ENCODE measurements at regions not wholly inside any gene's neighbourhood (a gene's known extent, or its start where the extent isn't known, plus 50 kb on each side); places are given as distances from the start of the nearest gene placed in this dataset.
"Not testable (repeated sequence)": the region's sequence is repeated elsewhere in the genome, so short reads cannot be mapped to it uniquely, and the experiment has no call there.

- peaks cover 0 to 2% (median 0%) of the 10 kb centered on the region in 8 donors for H3K9me3 Mint-ChIP-seq
- Histone ChIP-seq H3K4me1 (ENCODE audit: insufficient read depth, low read length) (no peaks in the 10 kb centered on the region), H3K4me3 (ENCODE audit: low read length in 2 of 2) (no peak overlapping the region), H3K27ac (ENCODE audit: low read depth, low read length) (no peak overlapping the region), H3K9me3 (ENCODE audit: control insufficient read depth in 1 of 2, low read length in 2 of 2) (no peaks in the 10 kb centered on the region), H3K27me3 (ENCODE audit: insufficient read depth, low read length) (no peaks in the 10 kb centered on the region), H3K36me3 (ENCODE audit: insufficient read depth, low read length) (no peaks in the 10 kb centered on the region)
- H3K27me3 Mint-ChIP-seq, result peaks cover 0 to 4% of the 10 kb centered on the region in 2 donors
- H3K36me3 Mint-ChIP-seq, result no peaks in the 10 kb centered on the region
- ChIA-PET POLR2A (ENCODE audit: partially characterized antibody) (no interaction called here), CTCF (ENCODE audit: partially characterized antibody) (interaction anchor here (0.8 kb wide), 1 partner anchor 22 kb away, joined by 3 read pairs; no protein-coding TSS in a partner anchor)
- no peak overlapping the region for H3K27ac Mint-ChIP-seq
- H3K4me3 Mint-ChIP-seq, result no peak overlapping the region
- intact Hi-C loops (cut with micrococcal nuclease), result no loop called here
- DNase-seq, result no peak
- no peaks in the 10 kb centered on the region for H3K4me1 Mint-ChIP-seq
These were observed 118.3 kb upstream of the STARD13 start for GRCh38 chr13:33403807-33404362.

- Histone ChIP-seq H3K36me3 (ENCODE audit: insufficient read depth, low read length) (no peaks in the 10 kb centered on the region), H3K27ac (ENCODE audit: low read depth, low read length) (no peak overlapping the region), H3K4me1 (ENCODE audit: insufficient read depth, low read length) (no peaks in the 10 kb centered on the region), H3K4me3 (ENCODE audit: low read length in 2 of 2) (no peak overlapping the region), H3K9me3 (ENCODE audit: control insufficient read depth in 1 of 2, low read length in 2 of 2) (no peaks in the 10 kb centered on the region), H3K27me3 (ENCODE audit: insufficient read depth, low read length) (no peaks in the 10 kb centered on the region)
- H3K27ac Mint-ChIP-seq, result no peak overlapping the region
- no peak for DNase-seq
- H3K36me3 Mint-ChIP-seq, result no peaks in the 10 kb centered on the region
- CTCF ChIA-PET (ENCODE audit: partially characterized antibody), result no interaction called here
- intact Hi-C loops (cut with micrococcal nuclease), result no loop called here
- no peak overlapping the region for H3K4me3 Mint-ChIP-seq
- POLR2A ChIA-PET (ENCODE audit: partially characterized antibody), result no interaction called here
- no peaks in the 10 kb centered on the region for H3K4me1 Mint-ChIP-seq
- peaks cover 0 to 4% of the 10 kb centered on the region in 2 donors for H3K27me3 Mint-ChIP-seq
- H3K9me3 Mint-ChIP-seq, result no peaks in the 10 kb centered on the region
These were observed 119.8 kb upstream of the STARD13 start for GRCh38 chr13:33405371-33405770.

- intact Hi-C loops (cut with micrococcal nuclease), result no loop called here
- H3K27ac Mint-ChIP-seq, result no peak overlapping the region
- H3K4me1 ChIP-seq (ENCODE audit: insufficient read depth, low read length), result no peaks in the 10 kb centered on the region
- peaks cover 4% of the 10 kb centered on the region for H3K27me3 ChIP-seq (ENCODE audit: insufficient read depth, low read length)
- no peak overlapping the region for H3K4me3 Mint-ChIP-seq
- H3K36me3 Mint-ChIP-seq, result no peaks in the 10 kb centered on the region
- ChIA-PET POLR2A (ENCODE audit: partially characterized antibody) (no interaction called here), CTCF (ENCODE audit: partially characterized antibody) (no interaction called here)
- H3K36me3 ChIP-seq (ENCODE audit: insufficient read depth, low read length), result no peaks in the 10 kb centered on the region
- H3K4me1 Mint-ChIP-seq, result no peaks in the 10 kb centered on the region
- no peak for DNase-seq
- no peak overlapping the region for H3K27ac ChIP-seq (ENCODE audit: low read depth, low read length)
- no peaks in the 10 kb centered on the region for H3K9me3 Mint-ChIP-seq
- no peak overlapping the region for H3K4me3 ChIP-seq (ENCODE audit: low read length in 2 of 2)
- H3K9me3 ChIP-seq (ENCODE audit: control insufficient read depth in 1 of 2, low read length in 2 of 2), result no peaks in the 10 kb centered on the region
- peaks cover 11 to 12% of the 10 kb centered on the region in 2 donors for H3K27me3 Mint-ChIP-seq
These were observed 124.3 kb upstream of the STARD13 start for GRCh38 chr13:33409673-33410510.

- H3K36me3 ChIP-seq (ENCODE audit: insufficient read depth, low read length), result no peaks in the 10 kb centered on the region
- CTCF ChIA-PET (ENCODE audit: partially characterized antibody), result no interaction called here
- no peak overlapping the region for H3K4me3 ChIP-seq (ENCODE audit: low read length in 2 of 2)
- Mint-ChIP-seq H3K36me3 (no peaks in the 10 kb centered on the region), H3K27me3 (peaks cover 11 to 13% of the 10 kb centered on the region in 2 donors), H3K27ac (no peak overlapping the region), H3K4me3 (no peak overlapping the region), H3K4me1 (no peaks in the 10 kb centered on the region), H3K9me3 (no peaks in the 10 kb centered on the region)
- intact Hi-C loops (cut with micrococcal nuclease), result no loop called here
- POLR2A ChIA-PET (ENCODE audit: partially characterized antibody), result no interaction called here
- no peaks in the 10 kb centered on the region for H3K4me1 ChIP-seq (ENCODE audit: insufficient read depth, low read length)
- no peak overlapping the region for H3K27ac ChIP-seq (ENCODE audit: low read depth, low read length)
- H3K9me3 ChIP-seq (ENCODE audit: control insufficient read depth in 1 of 2, low read length in 2 of 2), result no peaks in the 10 kb centered on the region
- DNase-seq, result no peak
- H3K27me3 ChIP-seq (ENCODE audit: insufficient read depth, low read length), result peaks cover 4% of the 10 kb centered on the region
These were observed 125.1 kb upstream of the STARD13 start for GRCh38 chr13:33410619-33411018.

GRCh38 chr13:33411312-33411711 is 125.8 kb upstream of the STARD13 start:
- Histone ChIP-seq H3K4me3 (ENCODE audit: low read length in 2 of 2) (no peak overlapping the region), H3K4me1 (ENCODE audit: insufficient read depth, low read length) (no peaks in the 10 kb centered on the region), H3K27ac (ENCODE audit: low read depth, low read length) (no peak overlapping the region), H3K27me3 (ENCODE audit: insufficient read depth, low read length) (peaks cover 4% of the 10 kb centered on the region), H3K9me3 (ENCODE audit: control insufficient read depth in 1 of 2, low read length in 2 of 2) (no peaks in the 10 kb centered on the region), H3K36me3 (ENCODE audit: insufficient read depth, low read length) (no peaks in the 10 kb centered on the region)
- Mint-ChIP-seq H3K9me3 (peaks cover 0 to 1% (median 0%) of the 10 kb centered on the region in 8 donors), H3K4me3 (no peak overlapping the region), H3K4me1 (no peaks in the 10 kb centered on the region), H3K27ac (no peak overlapping the region), H3K27me3 (peaks cover 11 to 13% of the 10 kb centered on the region in 2 donors), H3K36me3 (no peaks in the 10 kb centered on the region)
- DNase-seq, result no peak
- POLR2A ChIA-PET (ENCODE audit: partially characterized antibody), result no interaction called here
- intact Hi-C loops (cut with micrococcal nuclease), result no loop called here
- CTCF ChIA-PET (ENCODE audit: partially characterized antibody), result no interaction called here

- ChIA-PET CTCF (ENCODE audit: partially characterized antibody) (no interaction called here), POLR2A (ENCODE audit: partially characterized antibody) (no interaction called here)
- DNase-seq, result no peak
- no peak overlapping the region for H3K4me3 ChIP-seq (ENCODE audit: low read length in 2 of 2)
- peaks cover 4% of the 10 kb centered on the region for H3K27me3 ChIP-seq (ENCODE audit: insufficient read depth, low read length)
- Mint-ChIP-seq H3K36me3 (peaks cover 0 to 5% of the 10 kb centered on the region in 2 donors), H3K27me3 (peaks cover 14 to 19% of the 10 kb centered on the region in 2 donors), H3K4me1 (no peaks in the 10 kb centered on the region), H3K27ac (no peak overlapping the region), H3K9me3 (peaks cover 0 to 10% (median 4%) of the 10 kb centered on the region in 8 donors), H3K4me3 (no peak overlapping the region)
- intact Hi-C loops (cut with micrococcal nuclease), result no loop called here
- H3K4me1 ChIP-seq (ENCODE audit: insufficient read depth, low read length), result no peaks in the 10 kb centered on the region
- no peaks in the 10 kb centered on the region for H3K36me3 ChIP-seq (ENCODE audit: insufficient read depth, low read length)
- H3K27ac ChIP-seq (ENCODE audit: low read depth, low read length), result no peak overlapping the region
- no peaks in the 10 kb centered on the region for H3K9me3 ChIP-seq (ENCODE audit: control insufficient read depth in 1 of 2, low read length in 2 of 2)
These were observed 130.3 kb upstream of the STARD13 start for GRCh38 chr13:33415822-33416221.

GRCh38 chr13:33418224-33418953 is 132.8 kb upstream of the STARD13 start:
- H3K36me3 ChIP-seq (ENCODE audit: insufficient read depth, low read length); H3K9me3 ChIP-seq (ENCODE audit: control insufficient read depth in 1 of 2, low read length in 2 of 2); intact Hi-C loops (cut with micrococcal nuclease); H3K4me1 ChIP-seq (ENCODE audit: insufficient read depth, low read length); H3K27me3 ChIP-seq (ENCODE audit: insufficient read depth, low read length); H3K4me3 ChIP-seq (ENCODE audit: low read length in 2 of 2); DNase-seq; H3K27ac Mint-ChIP-seq; H3K4me1 Mint-ChIP-seq; H3K4me3 Mint-ChIP-seq; POLR2A ChIA-PET (ENCODE audit: partially characterized antibody); H3K27ac ChIP-seq (ENCODE audit: low read depth, low read length); H3K36me3 Mint-ChIP-seq; CTCF ChIA-PET (ENCODE audit: partially characterized antibody): not testable (repeated sequence)
- peaks cover 7 to 15% of the 10 kb centered on the region in 2 donors for H3K27me3 Mint-ChIP-seq
- H3K9me3 Mint-ChIP-seq, result peaks cover 0 to 10% (median 6%) of the 10 kb centered on the region in 8 donors

Data from CD4-positive, alpha-beta memory T cell (primary cell).